ENCODE measurements at regions not wholly inside any gene's neighbourhood (a gene's known extent, or its start where the extent isn't known, plus 50 kb on each side); places are given as distances from the start of the nearest gene placed in this dataset.

- TF ChIP-seq GABPA (IDR thresholded peaks at IDR 0.05; ENCODE audit: low read depth) (no peak), REST (IDR thresholded peaks at IDR 0.05; ENCODE audit: insufficient replicate concordance, low read depth) (no peak), POLR2AphosphoS5 (IDR thresholded peaks at IDR 0.05; ENCODE audit: low read depth) (no peak)
These were observed 56.2 kb upstream of the HS6ST1 start for GRCh38 chr2:128374711-128375413.

Measured in HL-60 (cell line).